KMS-11 (cell line): ENCODE measurements at regions not wholly inside any gene's neighbourhood (a gene's known extent, or its start where the extent isn't known, plus 50 kb on each side); places are given as distances from the start of the nearest gene placed in this dataset.

Experiments used
- H2AFZ ChIP-seq: fragments of 200-600 bp; sonication (generic); 2 replicates; pipeline ENCODE4 v1.6.1; 2016; ENCODE audit warnings: antibody characterized with exemption, mixed run types, low read depth
- H3K27ac ChIP-seq: fragments of 200-600 bp; sonication (generic); 2 replicates; pipeline ENCODE4 v1.6.1; 2016; ENCODE audit warnings: mild to moderate bottlenecking, mixed run types
- H3K27me3 ChIP-seq: fragments of 200-600 bp; sonication (generic); 2 replicates; pipeline ENCODE4 v1.6.1; 2017; ENCODE audit warnings: mild to moderate bottlenecking, low read depth, mixed run types, moderate library complexity; ENCODE audit not compliant: insufficient read depth
- H3K36me3 ChIP-seq: fragments of 200-600 bp; sonication (generic); 2 replicates; pipeline ENCODE4 v1.6.1; 2017; ENCODE audit warnings: mild to moderate bottlenecking, mixed run types; ENCODE audit not compliant: insufficient read depth
- H3K4me1 ChIP-seq: fragments of 200-600 bp; sonication (generic); 2 replicates; pipeline ENCODE4 v1.6.1; 2016; ENCODE audit warnings: mild to moderate bottlenecking, low read depth, mixed run types; ENCODE audit not compliant: poor library complexity, severe bottlenecking
- H3K4me2 ChIP-seq: fragments of 200-600 bp; sonication (generic); 2 replicates; pipeline ENCODE4 v1.7.0; 2016; ENCODE audit warnings: mild to moderate bottlenecking, mixed run types
- H3K4me3 ChIP-seq: fragments of 200-600 bp; sonication (generic); IDR thresholded peaks from 2 replicates; pipeline ENCODE4 v1.6.1; 2017; ENCODE audit warnings: low read depth, low read length, mixed read lengths; ENCODE audit not compliant: insufficient read depth
- H3K79me2 ChIP-seq: fragments of 200-600 bp; sonication (generic); 2 replicates; pipeline ENCODE4 v1.6.1; 2016; ENCODE audit warnings: low read depth, mixed run types; ENCODE audit not compliant: insufficient read depth
- H3K9ac ChIP-seq: fragments of 200-600 bp; sonication (generic); 2 replicates; pipeline ENCODE4 v1.6.1; 2016; ENCODE audit warnings: mild to moderate bottlenecking, mixed run types
- H4K20me1 ChIP-seq: fragments of 200-600 bp; sonication (generic); 2 replicates; pipeline ENCODE4 v1.6.1; 2016; ENCODE audit warnings: mild to moderate bottlenecking, mixed run types; ENCODE audit not compliant: insufficient read depth
- TF ChIP-seq, protein P1 (sequence below): fragments of 200-600 bp; sonication (generic); conservative IDR thresholded peaks from 2 replicates; pipeline ENCODE4 v1.6.1; 2017; ENCODE audit warnings: low read depth, mild to moderate bottlenecking, antibody characterized with exemption, low read length, moderate library complexity, mixed read lengths

DNA sequence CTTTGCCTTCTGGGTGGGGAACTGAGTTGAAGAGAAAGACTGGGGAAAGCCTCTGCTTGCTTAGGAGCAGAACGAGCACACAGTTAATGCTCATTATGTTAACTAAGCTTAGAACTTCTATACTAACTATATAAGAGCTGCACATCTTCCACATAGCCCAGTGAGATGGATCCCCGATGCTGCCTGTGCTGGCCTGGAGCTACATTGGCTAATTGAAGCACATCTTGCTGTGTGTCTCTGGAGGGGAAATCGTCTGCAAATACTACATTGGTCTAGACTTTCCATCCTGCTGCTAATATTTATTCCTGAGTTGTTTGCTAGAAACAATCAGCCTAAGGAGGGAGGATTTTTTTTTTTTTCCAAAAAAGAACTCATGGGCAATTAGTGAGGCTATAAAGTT lies 406.3 kb downstream of the HAPSTR1 start:
- TF ChIP-seq, protein P1, sequence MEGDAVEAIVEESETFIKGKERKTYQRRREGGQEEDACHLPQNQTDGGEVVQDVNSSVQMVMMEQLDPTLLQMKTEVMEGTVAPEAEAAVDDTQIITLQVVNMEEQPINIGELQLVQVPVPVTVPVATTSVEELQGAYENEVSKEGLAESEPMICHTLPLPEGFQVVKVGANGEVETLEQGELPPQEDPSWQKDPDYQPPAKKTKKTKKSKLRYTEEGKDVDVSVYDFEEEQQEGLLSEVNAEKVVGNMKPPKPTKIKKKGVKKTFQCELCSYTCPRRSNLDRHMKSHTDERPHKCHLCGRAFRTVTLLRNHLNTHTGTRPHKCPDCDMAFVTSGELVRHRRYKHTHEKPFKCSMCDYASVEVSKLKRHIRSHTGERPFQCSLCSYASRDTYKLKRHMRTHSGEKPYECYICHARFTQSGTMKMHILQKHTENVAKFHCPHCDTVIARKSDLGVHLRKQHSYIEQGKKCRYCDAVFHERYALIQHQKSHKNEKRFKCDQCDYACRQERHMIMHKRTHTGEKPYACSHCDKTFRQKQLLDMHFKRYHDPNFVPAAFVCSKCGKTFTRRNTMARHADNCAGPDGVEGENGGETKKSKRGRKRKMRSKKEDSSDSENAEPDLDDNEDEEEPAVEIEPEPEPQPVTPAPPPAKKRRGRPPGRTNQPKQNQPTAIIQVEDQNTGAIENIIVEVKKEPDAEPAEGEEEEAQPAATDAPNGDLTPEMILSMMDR, result no peak
- H4K20me1 ChIP-seq, result no peaks in the 10 kb centered on the region
- H3K79me2 ChIP-seq, result no peaks in the 10 kb centered on the region
- H3K9ac ChIP-seq, result no peak overlapping the region
- H3K36me3 ChIP-seq, result no peaks in the 10 kb centered on the region
- H3K4me1 ChIP-seq, result no peaks in the 10 kb centered on the region
- H3K4me2 ChIP-seq, result no peak overlapping the region
- no peaks in the 10 kb centered on the region for H3K27me3 ChIP-seq
- no peak overlapping the region for H2AFZ ChIP-seq
- no peak overlapping the region for H3K4me3 ChIP-seq
- no peak overlapping the region for H3K27ac ChIP-seq

DNA sequence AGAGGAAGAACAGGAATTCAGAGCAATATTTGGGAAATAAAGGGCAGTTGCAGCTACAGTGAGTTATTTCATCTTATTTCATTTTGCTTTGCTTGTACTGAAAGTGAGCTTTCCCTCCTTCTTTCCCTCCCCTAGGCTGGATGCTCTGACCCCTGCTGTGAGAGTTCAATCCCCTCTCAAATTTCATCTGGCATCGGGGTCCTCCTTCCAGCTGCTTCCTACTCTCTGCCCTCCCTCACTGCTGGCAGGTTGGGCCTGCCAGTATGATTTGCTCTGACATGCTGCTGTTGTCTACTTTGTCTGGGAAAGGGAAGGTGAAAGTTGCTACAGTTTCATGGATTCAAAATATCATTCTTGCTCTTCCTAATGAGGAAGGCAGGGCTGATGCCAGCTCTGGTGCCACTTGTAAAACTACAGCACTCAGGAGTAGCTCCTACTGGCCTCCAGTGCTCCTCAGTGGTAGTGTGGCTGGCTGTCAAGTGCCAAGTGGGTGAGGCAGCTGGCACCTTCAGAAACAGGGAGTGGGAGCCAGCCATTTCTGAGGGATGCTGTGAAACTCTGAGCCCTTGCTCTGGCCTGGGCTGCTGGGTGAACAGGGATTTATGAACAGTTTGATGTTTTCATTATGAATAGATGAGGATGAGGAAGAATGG lies 408.6 kb downstream of the HAPSTR1 start:
- Histone ChIP-seq H3K79me2 (no peaks in the 10 kb centered on the region), H3K4me3 (no peak overlapping the region), H3K4me2 (no peak overlapping the region), H3K27ac (no peak overlapping the region), H3K9ac (no peak overlapping the region), H4K20me1 (no peaks in the 10 kb centered on the region), H3K4me1 (no peaks in the 10 kb centered on the region), H3K27me3 (no peaks in the 10 kb centered on the region), H3K36me3 (no peaks in the 10 kb centered on the region), H2AFZ (no peak overlapping the region)
- TF ChIP-seq, protein P1, result no peak

DNA sequence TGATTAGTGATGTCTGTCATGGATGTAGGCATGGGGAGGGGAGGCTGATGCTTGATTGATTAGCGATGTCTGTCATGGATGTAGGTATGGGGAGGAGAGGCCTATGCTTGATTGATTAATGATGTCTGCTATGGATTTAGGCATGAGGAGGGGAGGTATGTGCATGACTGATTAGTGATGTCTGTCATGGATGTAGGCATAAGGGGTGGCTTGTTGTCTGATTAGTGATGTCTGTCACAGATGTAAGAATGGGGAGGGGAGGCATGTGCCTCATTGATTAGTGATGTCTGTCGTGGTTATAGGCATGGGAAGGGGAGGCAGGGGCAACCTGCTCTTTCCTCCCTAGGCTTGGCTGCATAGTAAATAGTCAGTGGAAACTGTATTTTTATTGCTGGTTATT lies 409.4 kb downstream of the HAPSTR1 start:
- H3K36me3 ChIP-seq, result no peaks in the 10 kb centered on the region
- H3K4me1 ChIP-seq, result no peaks in the 10 kb centered on the region
- H3K9ac ChIP-seq, result no peak overlapping the region
- no peaks in the 10 kb centered on the region for H3K27me3 ChIP-seq
- H2AFZ ChIP-seq, result no peak overlapping the region
- H3K4me2 ChIP-seq, result no peak overlapping the region
- no peak overlapping the region for H3K4me3 ChIP-seq
- H3K79me2 ChIP-seq, result no peaks in the 10 kb centered on the region
- TF ChIP-seq, protein P1, result no peak
- no peaks in the 10 kb centered on the region for H4K20me1 ChIP-seq
- no peak overlapping the region for H3K27ac ChIP-seq

DNA sequence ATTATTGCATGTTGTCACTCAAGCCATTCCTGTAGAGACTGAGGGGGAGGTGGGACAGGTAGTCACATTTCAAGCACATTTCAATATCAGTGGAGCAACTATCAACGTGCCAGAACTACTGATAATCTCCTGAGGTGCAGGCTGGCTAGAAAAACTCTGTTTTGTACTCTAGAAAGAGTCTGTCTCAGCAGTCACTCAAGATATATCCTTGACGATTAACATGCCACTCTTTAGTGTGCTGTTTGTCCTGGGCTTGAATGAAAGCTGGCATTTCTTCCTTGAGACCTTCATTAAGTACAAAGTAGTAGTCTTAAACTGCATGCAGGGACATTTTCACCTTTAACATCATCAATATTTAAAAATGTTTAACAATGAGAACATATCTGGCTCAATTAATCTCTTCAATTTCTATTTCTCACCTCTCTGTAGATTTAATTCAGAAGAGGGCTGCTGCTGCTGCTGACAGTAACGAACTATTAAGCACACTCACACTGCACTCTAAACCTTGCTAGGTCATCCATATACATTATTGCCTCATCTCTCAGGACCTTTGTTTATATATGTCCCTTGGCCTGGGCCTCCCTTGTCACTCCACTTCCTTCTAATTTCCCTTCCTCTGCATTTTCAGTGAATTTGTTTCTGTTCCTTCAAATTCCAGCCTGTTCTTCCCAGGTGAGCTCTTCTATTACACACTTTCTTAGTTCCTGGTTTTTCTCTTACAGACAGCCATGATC lies 412.0 kb downstream of the HAPSTR1 start:
- no peak overlapping the region for H3K27ac ChIP-seq
- H3K4me3 ChIP-seq, result no peak overlapping the region
- H2AFZ ChIP-seq, result no peak overlapping the region
- H3K9ac ChIP-seq, result no peak overlapping the region
- H3K27me3 ChIP-seq, result no peaks in the 10 kb centered on the region
- H3K4me2 ChIP-seq, result no peak overlapping the region
- H3K36me3 ChIP-seq, result no peaks in the 10 kb centered on the region
- H3K4me1 ChIP-seq, result no peaks in the 10 kb centered on the region
- H3K79me2 ChIP-seq, result no peaks in the 10 kb centered on the region
- H4K20me1 ChIP-seq, result no peaks in the 10 kb centered on the region
- TF ChIP-seq, protein P1, result no peak
